Gastrocnemius medialis (tissue), 4 donors: ENCODE measurements at regions not wholly inside any gene's neighbourhood (a gene's known extent, or its start where the extent isn't known, plus 50 kb on each side); places are given as distances from the start of the nearest gene placed in this dataset.

Source experiments
- CTCF ChIP-seq, 5 experiments: fragments of 450-650 bp in 3 of 5; fragments of 200-600 bp in 2 of 5; sonication (generic) in 2 of 5; IDR thresholded peaks in 4 of 5; conservative IDR thresholded peaks in 1 of 5; 1 replicate in 4 of 5; 2 replicates in 1 of 5; pipeline ENCODE4 v1.5.1; 2016 to 2019; ENCODE audit warnings: antibody characterized with exemption in 5 of 5, mild to moderate bottlenecking in 3 of 5, moderate library complexity in 3 of 5
- POLR2A ChIP-seq, 2 donors: fragments of 450-650 bp; IDR thresholded peaks; one replicate each; pipeline ENCODE4 v1.6.1; 2017; ENCODE audit warnings: antibody characterized with exemption in 2 of 2, mild to moderate bottlenecking in 2 of 2, moderate library complexity in 2 of 2

GRCh38 chr2:88303865-88304264 is 133.7 kb downstream of the THNSL2 start:
- TF ChIP-seq POLR2A (IDR thresholded peaks at IDR 0.05): no peak
- no peak for TF ChIP-seq CTCF (IDR thresholded peaks at IDR 0.05 in 4 of 5, conservative IDR thresholded peaks at IDR 0.05 in 1 of 5)
